HepG2 (cell line): ENCODE measurements at regions not wholly inside any gene's neighbourhood (a gene's known extent, or its start where the extent isn't known, plus 50 kb on each side); places are given as distances from the start of the nearest gene placed in this dataset.

ENCODE experiments used
- HDAC2 ChIP-seq: sonication (generic); formaldehyde crosslinking; IDR thresholded peaks from 2 replicates; pipeline ENCODE4 v1.4.0; 2020; ENCODE audit warnings: missing genetic modification reagents
- RAD21 ChIP-seq: fragments of 450-650 bp; formaldehyde crosslinking; IDR thresholded peaks from 2 replicates; pipeline ENCODE4 v1.5.0; 2020; ENCODE audit warnings: mild to moderate bottlenecking
- RXRA ChIP-seq: sonication (generic); formaldehyde crosslinking; IDR thresholded peaks from 2 replicates; pipeline ENCODE4 v1.5.1; 2020; ENCODE audit warnings: missing genetic modification reagents
- ZNF580 ChIP-seq: IDR thresholded peaks from 2 replicates; pipeline ENCODE4 v1.6.1; 2016; ENCODE audit warnings: low read depth, borderline replicate concordance

GRCh38 chr3:110393941-110394340 is 677.7 kb upstream of the NECTIN3 start:
- TF ChIP-seq HDAC2 (CRISPR knock-in tag) = no peak
- TF ChIP-seq RAD21 (CRISPR knock-in tag) = no peak
- TF ChIP-seq ZNF580 (CRISPR knock-in tag) = no peak
- no peak for TF ChIP-seq RXRA (CRISPR knock-in tag)
